T-helper 1 cell treated with Interleukin-12 subunit alpha and Interleukin-12 subunit beta and Interleukin-4 antibody, amounts not matched to agents 30 ng/mL and 1 ng/mL, for 36 hours (primary cell): ENCODE measurements at regions not wholly inside any gene's neighbourhood (a gene's known extent, or its start where the extent isn't known, plus 50 kb on each side); places are given as distances from the start of the nearest gene placed in this dataset.

Experiments
- intact Hi-C: fragments of 100-400 bp; cut with micrococcal nuclease; formaldehyde crosslinking; loops from one replicate; pipeline ENCODE4 v1.15.1; 2024

DNA sequence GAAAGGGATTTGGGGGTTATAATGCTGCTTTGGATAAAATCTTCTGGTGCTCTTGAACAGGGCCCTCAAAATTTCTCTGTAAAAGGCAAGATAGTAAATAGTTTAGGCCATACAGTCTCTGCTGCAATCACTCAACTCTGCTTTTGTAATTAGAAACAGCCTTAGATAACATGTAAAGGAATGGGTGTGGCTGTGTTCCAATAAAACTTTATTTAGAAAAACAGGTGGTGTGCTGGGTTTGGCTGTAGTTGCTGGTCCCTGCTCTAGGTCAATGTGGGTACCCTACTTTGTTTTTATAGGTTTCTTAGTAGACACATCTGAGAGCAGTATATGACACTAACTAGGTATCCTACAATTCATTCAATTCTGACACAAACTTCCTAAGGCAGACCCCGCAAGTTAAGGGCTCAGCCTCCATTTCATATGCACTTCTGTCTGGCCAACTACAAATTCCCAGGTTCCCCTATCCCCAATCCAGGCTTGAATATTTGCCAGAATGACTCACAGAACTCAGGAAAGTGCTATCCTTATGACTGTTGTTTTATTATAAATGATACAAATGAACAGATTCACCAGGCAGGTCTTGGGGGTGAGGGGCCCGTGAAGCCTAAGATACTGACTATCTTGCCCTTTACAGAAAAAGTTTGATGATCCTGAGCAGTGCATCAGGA lies 349.9 kb downstream of the RPS24 start:
- intact Hi-C loops = no loop called here

DNA sequence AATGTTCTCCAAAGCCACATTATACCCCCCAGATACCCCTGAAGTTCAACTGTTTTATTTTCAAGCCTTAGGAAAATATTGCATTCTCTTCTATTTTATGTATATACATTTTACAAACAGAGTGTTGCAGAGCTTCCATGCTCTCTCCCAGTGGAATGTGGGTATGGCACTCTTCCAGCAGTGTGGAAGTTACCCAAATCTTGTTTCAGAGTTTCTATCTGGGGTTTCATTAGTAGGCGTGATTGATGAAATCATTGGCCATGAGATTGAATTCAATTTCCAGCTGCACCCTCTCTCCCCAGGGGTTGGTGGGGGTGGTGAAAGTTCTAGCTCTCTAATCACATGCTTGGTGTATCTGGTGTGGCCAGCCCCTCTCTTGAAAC lies 350.4 kb downstream of the RPS24 start:
- intact Hi-C loops = no loop called here

DNA sequence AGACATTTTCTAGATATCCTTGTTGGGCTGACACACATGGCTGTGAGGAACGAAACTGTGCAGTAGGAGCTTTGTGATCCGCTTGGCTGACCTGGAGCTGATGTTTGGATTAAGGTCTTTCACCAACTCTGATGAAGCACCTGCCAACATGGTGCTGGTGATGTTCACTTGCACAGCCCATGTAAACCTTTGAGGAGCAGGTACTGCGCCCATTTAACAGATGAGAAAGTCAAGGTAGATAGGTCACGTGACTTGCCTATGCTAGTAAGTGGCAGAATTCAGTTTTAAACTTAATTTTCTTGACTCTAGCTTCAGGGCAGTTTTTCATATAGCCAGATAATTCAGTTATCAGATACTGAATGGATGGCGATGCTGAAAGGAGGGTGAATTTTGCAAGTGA lies 351.9 kb downstream of the RPS24 start:
- intact Hi-C loops = no loop called here

DNA sequence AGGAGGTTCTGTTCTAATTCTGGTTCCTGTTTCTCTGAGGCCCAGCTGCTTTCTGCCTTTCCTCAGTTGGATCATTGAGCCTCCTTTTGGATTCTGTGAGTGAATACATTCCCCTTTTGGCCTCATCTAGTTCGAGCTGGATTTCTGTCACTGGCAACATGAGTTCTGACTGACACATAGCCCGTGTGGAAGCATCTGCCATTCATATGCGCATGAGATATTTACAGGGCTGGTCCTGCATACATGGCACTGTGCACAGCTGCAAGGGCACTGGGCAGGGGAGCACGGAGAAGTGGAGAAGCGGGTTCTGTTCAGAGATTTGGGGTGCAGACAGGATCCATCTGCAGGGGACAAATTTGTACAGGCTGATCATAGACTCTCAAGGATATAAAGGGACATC lies 352.8 kb downstream of the RPS24 start:
- intact Hi-C loops = no loop called here

DNA sequence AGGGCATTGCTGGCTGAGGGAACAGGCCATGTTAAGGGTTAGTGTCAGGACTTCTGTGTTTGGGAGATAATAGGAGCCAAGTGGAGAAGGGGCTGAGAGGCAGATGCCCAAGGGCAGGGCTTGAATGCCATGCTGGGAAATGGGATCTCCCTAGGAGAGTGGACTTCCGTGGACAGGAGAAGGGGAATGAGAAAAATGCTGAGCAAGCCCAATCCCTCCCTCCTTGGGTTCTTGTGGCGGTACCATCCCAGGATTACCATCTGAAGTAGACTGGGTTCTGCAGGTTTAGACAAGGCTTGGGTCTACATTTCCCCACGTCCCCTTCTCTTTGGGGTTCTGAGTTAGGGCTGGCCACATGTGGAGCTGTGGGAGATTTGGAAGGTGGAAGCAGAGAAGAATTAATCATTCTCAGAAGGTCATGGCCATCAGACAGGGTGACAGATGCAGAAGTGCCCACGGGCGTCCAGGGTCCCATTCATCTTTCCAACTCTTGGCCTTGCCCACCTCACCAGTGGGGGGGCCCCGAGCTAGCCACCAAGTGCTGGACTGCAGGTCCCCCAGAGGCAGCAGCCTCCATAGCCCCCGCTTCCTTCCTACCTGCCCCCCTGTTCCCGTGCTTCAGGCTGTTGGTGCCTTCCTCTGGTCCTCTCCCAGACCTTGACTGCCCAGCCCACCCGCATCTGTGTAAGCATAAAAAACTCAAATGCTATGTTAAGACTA lies 354.8 kb downstream of the RPS24 start:
- intact Hi-C loops = no loop called here

DNA sequence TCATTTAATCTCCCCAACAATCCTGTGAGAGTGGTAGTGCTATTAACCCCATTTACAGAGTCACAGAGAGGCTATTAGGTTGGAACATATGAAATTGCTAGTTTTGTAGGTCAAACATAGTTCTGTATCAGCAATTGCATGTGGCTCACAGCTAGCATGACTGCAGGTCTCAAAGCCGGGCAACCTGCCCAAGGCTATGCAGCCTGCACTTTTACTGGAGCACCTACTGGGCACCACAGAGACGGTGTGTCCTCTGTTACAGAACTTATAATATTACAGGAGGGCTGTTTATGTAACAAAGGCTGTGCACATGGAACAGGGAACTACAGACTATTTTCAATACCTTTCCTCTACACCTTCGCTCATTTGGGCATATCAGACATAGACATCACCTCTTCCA lies 355.8 kb downstream of the RPS24 start:
- intact Hi-C loops = no loop called here

DNA sequence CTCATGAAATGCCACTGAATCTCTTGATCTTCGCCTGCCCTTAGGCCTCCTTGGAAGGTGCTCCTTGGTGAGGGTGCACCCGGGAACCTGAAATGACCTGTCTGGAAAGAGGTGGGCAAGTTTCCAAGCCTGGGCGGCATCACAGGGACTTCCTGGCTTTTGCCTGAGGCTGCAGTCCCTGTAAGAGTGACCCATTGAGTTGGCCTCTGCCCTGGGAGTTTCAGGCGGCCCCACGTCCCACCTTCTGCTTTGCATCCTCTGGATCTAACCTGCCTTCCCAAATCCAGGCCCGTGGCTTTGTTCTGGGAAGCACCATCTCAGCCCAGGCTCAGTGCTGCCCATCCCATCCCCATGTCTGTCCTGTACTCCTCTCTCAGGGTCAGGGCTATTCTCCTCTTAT lies 356.4 kb downstream of the RPS24 start:
- intact Hi-C loops = no loop called here

DNA sequence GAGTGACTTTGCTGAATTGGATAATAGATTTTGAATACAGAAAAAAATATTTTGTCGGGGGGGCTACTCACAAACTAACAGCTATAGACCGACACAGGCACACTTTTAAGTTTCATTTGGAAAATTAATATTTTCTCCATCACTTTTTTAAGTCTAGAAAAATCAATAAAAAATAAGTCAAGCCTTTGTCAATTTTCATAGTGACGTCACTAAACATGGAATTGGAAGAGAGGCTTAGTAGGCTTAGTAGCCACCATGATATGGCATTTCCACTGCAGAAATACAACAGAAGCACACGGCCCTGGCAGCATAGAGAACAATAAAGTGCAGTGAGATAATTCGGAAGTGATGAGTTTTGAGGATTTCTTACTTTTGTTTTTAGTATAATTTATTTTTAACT lies 357.2 kb downstream of the RPS24 start:
- intact Hi-C loops = no loop called here

DNA sequence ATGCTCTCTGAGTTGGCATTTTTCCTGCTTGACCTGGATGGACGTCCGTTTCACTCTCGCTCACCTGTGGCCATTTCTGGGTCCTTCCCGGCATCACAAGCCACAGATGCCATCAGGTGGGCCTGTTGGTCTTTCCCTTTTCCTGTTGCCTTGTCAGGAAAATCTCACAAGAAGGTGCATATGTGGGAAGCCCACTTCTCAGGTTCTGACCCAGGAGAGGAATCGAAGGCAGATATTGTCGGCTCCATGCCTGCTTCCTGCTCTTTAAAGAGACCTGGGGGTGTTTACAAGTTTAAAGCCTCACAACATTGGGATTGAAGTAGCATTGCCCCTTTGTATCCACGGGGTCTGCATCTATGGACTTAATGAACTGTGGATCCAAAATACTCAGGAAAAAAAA lies 357.9 kb downstream of the RPS24 start:
- intact Hi-C loops = no loop called here

DNA sequence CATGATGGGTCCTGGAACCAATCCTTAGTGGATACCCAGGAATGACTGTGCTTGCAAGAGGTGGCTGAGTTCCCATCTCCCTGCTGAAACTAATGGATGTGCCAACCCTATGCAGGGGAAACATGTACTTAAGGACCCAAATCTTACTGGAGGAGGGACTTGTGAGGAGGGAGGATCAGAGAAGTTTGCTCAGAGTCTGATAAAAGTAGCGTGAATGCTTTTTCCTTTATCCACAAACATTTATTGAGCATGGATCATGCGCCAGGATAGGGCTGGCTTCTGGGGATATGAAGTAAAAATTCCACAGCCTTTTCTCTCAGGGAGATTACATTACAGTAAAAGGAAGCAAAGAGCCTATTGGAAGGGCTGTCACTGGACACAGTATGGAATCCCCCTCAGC lies 358.5 kb downstream of the RPS24 start:
- intact Hi-C loops = no loop called here

DNA sequence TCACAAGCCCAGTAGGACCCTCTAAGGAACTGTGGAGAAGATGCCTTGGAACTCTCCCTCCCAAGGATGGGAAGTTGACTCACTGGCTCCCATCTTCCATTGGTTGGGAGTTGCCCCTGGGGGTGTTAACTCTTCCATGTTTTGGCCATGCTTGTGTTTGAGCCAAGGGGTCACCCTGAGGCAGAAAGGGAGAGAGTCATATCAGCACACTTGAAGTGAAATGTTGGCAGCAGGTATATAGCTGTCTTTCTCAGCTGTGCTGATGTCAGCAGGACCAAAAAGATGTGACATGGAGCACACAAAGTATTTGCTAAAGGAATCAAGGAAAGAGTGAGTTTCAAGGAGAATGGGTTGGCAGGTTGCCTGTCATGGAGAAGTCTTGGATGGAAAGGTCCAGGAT lies 359.4 kb downstream of the RPS24 start:
- intact Hi-C loops = no loop called here

DNA sequence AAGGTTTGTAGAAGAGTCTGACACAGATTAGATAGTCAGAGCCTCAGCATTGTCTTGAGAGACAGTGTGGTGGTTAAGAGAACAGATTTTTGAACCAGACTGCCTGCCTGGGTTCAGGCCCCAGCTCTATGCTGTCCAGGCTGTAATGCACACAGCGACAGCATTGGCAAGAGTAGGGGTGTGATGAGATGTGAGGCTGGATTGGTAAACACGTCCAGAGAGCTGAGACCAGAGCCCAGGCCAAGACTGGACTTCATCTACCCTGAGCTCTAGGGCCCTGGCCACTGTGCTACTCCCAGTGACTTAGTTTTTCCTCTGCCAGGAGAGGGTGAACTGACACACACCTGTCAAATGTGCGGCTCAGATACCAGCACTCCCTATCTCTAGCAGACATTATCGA lies 360.4 kb downstream of the RPS24 start:
- intact Hi-C loops = no loop called here

DNA sequence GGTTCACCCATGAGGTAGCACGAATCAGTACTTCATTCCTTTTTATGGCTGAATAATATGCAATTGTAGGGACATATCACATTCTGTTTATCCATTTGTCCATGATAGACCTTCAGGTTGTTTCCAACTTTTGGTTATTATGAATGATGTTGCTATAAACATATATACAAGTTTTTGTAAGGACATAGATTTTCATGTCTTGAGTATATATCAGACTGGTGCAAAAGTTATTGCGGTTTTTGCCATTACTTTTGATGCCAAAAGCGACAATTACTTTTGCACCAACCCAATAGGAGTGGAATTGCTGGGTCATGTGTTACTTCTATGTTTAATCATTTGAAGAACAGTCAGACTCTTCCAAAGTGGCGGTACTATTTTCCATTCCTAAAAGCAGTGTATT lies 361.5 kb downstream of the RPS24 start:
- intact Hi-C loops = no loop called here

DNA sequence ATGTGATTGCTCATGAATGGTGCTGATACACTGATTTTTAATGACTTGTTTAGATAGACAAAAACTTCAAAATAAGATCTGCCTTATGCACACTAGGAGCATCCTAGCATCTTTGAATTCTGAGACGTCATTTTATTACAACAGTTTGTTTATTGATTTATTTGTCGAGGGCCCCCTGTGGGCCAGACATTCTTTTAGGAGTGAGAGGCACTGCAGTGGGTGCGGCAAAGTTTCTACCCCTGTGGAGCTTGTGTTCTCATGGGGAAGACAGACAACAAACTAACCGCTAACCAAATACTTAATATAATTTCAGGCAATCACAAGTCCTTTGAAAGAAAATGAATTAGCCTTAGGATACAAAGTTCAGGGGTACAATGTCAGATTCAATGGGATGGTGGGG lies 363.1 kb downstream of the RPS24 start:
- intact Hi-C loops = no loop called here

DNA sequence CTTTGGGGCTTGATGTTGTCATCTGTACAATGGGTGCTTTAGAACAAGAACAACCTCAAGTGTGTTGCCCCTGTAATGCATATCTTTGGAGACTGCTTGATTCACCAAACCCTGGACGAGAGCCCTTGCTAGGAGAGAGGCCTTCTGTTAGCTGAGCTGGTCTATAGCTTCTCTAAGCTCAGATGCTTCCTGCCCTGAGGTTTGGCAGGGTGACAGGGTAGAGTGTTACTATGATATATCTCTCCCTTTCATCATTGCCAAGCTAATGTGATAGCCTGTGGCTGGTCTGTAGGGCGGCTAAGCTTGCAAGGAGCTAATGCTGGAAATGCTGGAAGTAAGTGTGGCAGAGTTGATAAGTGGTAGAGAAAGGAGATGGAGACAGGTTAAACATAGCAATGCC lies 364.1 kb downstream of the RPS24 start:
- intact Hi-C loops = no loop called here

DNA sequence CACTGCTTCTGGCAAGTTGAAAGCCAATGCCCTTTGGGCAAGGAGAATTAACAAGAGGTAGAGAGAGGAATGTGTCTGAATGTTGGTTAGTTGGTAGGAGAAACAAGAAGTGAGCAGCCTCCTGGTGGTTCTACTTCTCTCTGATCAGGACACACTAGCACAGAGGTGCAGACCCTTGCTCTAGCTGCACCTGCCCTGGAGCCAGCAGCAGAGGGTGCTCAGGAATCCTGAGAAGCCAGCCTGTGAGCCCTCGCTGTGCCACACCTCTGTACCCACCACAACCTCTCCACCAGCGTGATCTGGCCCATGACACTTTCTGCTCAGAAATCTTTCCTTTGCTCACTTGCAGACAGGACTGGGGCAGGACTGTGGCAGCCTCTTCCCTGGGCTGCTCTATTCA lies 364.7 kb downstream of the RPS24 start:
- intact Hi-C loops = no loop called here

DNA sequence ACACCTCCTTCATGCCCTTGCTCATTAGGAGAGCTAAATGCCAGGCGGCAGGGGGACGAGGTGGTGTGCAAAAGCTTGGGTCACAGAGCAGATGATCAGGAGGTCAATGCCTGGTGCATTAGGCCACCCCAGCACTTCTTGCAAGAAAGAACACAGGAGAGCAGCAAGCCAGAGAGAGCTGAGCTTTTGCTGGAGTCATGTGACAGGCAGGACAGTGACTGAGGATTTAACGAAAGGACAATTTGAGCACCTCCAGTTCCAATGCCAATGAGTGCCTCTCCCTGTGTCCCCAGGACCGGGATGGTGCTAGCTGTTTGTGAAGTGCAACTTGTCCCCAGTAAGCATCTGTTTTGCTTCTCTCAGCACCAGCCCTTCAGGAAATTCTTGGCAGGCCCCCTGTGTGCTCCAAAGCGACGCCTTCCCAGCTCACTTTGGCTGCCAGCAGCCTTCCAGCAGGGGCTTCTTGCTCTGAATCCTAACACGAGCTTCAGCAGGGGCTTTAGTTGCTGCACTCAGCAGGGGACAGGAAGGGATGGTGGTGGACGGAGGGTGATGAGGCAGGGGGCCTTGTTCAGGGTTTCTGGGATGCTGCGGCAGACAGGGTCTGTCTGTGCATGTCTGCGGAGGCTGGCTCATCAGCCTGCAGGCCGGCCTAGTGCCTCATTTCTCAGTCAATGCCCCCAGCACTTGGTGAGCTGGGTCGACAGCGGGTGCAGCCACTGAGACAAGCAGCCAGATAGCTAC lies 368.1 kb downstream of the RPS24 start:
- intact Hi-C loops = no loop called here

DNA sequence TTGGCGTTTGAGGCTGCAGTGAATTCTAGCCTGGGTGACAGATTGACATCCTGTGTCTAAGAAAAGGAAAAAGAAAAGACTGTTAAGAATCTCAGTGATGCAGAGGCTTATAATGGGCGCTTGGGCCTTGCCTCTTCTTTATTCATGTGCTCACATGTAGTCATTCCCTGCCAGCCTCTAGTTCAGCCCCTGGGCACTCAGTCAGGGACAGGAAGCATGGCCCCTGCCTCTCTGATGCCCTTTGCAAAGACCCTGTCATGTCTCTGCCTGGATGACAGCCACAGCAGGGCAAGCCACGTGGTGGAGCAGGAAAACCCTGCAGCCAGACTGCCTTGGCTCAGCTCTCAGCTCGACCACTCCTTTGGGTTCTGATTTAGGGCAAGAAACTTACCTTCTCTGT lies 368.9 kb downstream of the RPS24 start:
- intact Hi-C loops = no loop called here

DNA sequence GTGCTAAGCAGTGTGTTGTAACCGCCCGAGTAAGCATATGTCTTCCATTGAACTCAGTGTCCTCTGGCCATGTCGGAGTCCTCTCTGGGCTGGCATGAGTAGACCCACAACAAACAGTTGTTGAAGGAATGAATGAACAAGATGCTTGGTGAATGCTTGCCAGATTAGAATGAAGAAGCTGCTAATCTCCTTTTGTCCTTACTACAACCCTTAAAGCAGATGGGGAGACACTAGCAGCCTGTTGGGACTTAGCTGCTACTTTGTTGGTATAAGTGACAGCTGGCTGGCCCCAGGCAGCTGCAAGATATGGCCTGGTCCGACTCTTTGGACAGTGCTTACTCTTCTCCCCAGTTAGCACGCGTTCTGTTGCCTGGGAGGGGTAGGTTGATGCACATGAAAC lies 370.1 kb downstream of the RPS24 start:
- intact Hi-C loops = no loop called here

DNA sequence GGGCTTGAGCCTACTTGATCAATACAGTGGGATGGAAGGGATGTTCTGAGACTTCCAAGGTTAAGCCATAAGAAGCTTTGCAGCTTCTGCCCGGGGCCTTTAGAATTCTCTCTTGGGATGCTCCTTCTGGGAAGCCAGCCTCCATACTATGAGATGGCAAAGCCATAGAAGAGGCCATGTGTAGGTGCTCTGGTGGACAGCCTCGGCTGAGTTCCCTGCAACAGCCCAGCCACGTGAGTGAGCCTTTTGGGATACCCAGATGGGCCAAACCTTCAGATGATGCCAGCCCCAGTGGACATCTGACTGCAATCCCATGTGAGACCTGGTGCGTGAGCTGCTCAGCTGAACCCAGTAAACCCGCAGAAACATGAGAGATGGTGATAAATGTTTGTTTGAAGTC lies 370.6 kb downstream of the RPS24 start:
- intact Hi-C loops = no loop called here

DNA sequence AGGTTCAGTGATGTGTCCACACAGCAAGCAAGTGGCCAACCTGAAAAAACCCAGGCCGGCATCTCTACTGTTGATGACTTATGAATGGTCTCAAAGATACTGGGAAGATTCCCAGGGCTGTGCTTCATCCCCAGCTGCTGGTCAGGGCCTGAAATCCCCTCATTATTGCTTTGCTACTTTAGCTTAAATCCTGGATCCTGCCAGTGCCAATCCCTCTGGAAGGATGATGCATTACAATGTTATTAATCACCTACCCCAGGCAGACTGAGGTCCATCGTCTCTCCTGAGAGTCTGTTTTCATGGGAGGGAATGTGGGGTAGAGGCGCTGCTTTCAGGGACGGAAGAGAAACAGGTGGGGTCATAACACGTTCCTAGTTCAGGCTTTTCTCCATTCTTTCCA lies 371.6 kb downstream of the RPS24 start:
- intact Hi-C loops = no loop called here

DNA sequence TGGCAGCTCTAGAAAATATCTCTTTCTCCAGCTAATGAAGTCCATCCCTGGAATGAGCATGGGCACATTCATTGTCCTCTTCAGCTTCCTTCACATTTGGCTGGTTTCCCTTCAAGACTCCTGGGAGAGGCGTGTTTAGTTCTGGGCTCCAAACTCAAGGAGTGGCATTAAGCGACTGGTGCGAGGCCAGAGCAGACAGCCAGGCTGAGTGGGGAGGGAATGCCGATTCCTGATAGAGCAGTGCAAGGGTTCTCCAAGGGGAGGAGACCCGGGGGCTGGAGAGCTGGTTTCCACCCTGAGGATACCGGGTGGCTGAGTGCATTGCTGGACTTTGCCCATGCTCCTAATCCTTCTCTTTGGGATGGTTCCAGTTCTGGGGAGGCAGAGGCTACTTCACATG lies 372.1 kb downstream of the RPS24 start:
- intact Hi-C loops = no loop called here

DNA sequence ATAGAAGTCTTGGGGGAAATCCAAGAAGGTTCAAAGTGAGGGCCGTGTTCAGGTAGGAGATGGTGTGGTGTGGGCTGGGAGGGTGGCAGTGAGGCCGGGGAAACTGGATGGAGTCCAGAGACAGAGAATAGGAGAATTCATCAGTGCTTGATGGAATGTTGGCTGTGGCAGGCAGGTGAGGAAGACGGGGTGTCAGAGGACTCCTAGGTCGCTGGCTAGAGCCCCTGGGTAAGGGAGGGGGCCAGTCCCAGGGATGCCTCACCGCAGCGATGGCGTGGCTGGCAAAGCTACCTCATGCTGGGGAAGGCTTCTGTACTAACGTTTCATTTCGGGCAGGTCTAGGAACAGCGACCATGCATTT lies 373.0 kb downstream of the RPS24 start:
- intact Hi-C loops = no loop called here
